ENCODE measurements at regions not wholly inside any gene's neighbourhood (a gene's known extent, or its start where the extent isn't known, plus 50 kb on each side); places are given as distances from the start of the nearest gene placed in this dataset.

DNA sequence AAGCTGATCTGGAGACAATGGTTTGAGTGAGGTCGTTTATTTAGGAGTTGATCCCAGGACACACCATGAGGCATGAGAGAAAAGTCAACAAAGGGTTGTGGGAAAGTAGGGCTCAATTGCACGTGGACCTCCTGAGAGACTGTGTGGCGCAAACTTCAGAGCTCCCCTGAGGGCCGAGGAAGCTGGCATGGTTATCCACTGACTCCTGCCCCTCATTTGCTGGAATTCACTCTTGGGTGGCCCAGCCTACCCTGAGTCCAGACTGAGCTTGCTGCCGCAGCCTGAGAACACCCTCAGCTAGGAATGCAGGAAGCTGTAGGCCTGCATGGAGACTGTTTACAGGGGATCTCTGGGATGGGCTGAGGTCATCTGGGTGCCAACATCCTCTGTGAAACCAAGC is 301.0 kb downstream of the RWDD3 start:
- no peaks in the 10 kb centered on the region for H3K27me3 ChIP-seq (ENCODE audit: control insufficient read depth, extremely low read depth, insufficient read depth, low read length)
- H2AFZ ChIP-seq (ENCODE audit: control insufficient read depth, low read length) = no peak overlapping the region
- H4K20me1 ChIP-seq (ENCODE audit: control insufficient read depth, extremely low read depth, insufficient read depth, low read length) = no peaks in the 10 kb centered on the region
- H3K9me3 ChIP-seq (ENCODE audit: control insufficient read depth, low read depth, low read length) = no peaks in the 10 kb centered on the region
- H3K4me3 ChIP-seq (ENCODE audit: control insufficient read depth in 2 of 3, extremely low read depth in 1 of 3, insufficient read depth in 2 of 3, low read depth in 1 of 3, low read length in 3 of 3) = no peak overlapping the region
- no peak for TF ChIP-seq EZH2 (IDR thresholded peaks at IDR 0.05; ENCODE audit: low read length)
- TF ChIP-seq, protein P1, sequence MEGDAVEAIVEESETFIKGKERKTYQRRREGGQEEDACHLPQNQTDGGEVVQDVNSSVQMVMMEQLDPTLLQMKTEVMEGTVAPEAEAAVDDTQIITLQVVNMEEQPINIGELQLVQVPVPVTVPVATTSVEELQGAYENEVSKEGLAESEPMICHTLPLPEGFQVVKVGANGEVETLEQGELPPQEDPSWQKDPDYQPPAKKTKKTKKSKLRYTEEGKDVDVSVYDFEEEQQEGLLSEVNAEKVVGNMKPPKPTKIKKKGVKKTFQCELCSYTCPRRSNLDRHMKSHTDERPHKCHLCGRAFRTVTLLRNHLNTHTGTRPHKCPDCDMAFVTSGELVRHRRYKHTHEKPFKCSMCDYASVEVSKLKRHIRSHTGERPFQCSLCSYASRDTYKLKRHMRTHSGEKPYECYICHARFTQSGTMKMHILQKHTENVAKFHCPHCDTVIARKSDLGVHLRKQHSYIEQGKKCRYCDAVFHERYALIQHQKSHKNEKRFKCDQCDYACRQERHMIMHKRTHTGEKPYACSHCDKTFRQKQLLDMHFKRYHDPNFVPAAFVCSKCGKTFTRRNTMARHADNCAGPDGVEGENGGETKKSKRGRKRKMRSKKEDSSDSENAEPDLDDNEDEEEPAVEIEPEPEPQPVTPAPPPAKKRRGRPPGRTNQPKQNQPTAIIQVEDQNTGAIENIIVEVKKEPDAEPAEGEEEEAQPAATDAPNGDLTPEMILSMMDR (optimal IDR thresholded peaks at IDR 0.05 in 1 of 3, IDR thresholded peaks at IDR 0.05 in 1 of 3, conservative IDR thresholded peaks at IDR 0.05 in 1 of 3; ENCODE audit: extremely low read depth in 1 of 3, insufficient read depth in 2 of 3, low read length in 3 of 3) = no peak
- no peaks in the 10 kb centered on the region for H3K4me1 ChIP-seq (ENCODE audit: control insufficient read depth, extremely low read depth, insufficient read depth, low read length)
- H3K9ac ChIP-seq (ENCODE audit: control insufficient read depth, extremely low read depth, insufficient read depth, low read length) = no peak overlapping the region
- no peaks in the 10 kb centered on the region for H3K36me3 ChIP-seq (ENCODE audit: control insufficient read depth in 2 of 2, extremely low read depth in 1 of 2, insufficient read depth in 2 of 2, low read length in 2 of 2)
- DNase-seq (ENCODE audit: low read depth, low spot score) = no peak
- no peaks in the 10 kb centered on the region for H3K9me1 ChIP-seq (ENCODE audit: control insufficient read depth, extremely low read depth, insufficient read depth, low read length)
- H3K4me2 ChIP-seq (ENCODE audit: control insufficient read depth, extremely low read depth, insufficient read depth, low read depth, low read length) = no peak overlapping the region
- H3K27ac ChIP-seq (ENCODE audit: control insufficient read depth, insufficient read depth, low read length) = no peak overlapping the region
- no peaks in the 10 kb centered on the region for H3K79me2 ChIP-seq (ENCODE audit: control insufficient read depth, insufficient read depth, low read length)
- FAIRE-seq = no peak
- dilution Hi-C loops (cut with MboI; ENCODE audit: extremely low pct_ligation_motif_present, low sequenced_read_pairs) = no loop called here

DNA sequence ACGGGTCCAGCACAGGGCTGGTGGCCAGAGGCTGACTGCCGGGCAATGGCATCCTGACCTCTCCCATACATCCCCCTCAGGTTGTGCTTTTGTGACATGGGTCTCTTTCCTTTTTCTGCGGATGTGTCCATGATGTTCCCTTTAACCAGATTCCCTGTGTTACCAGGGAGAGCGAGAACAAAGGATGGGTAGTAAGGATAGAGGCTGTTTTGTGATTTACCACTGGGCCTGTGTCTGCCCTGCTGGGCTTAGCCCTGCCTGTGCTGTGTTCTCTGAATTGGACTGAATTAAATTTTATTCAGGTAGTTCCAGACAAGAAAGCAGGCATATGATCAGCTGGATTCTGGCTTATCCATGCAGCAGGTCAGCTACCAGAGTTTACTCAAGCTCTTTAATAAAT is 301.6 kb downstream of the RWDD3 start:
- FAIRE-seq = no peak
- H2AFZ ChIP-seq (ENCODE audit: control insufficient read depth, low read length) = no peak overlapping the region

More for the DNA sequence above, 301.6 kb downstream of the RWDD3 start:
- Histone ChIP-seq H3K9me1 (ENCODE audit: control insufficient read depth, extremely low read depth, insufficient read depth, low read length) (no peaks in the 10 kb centered on the region), H3K27ac (ENCODE audit: control insufficient read depth, insufficient read depth, low read length) (no peak overlapping the region), H3K9me3 (ENCODE audit: control insufficient read depth, low read depth, low read length) (no peaks in the 10 kb centered on the region), H4K20me1 (ENCODE audit: control insufficient read depth, extremely low read depth, insufficient read depth, low read length) (no peaks in the 10 kb centered on the region), H3K4me3 (ENCODE audit: control insufficient read depth in 2 of 3, extremely low read depth in 1 of 3, insufficient read depth in 2 of 3, low read depth in 1 of 3, low read length in 3 of 3) (no peak overlapping the region), H3K79me2 (ENCODE audit: control insufficient read depth, insufficient read depth, low read length) (no peaks in the 10 kb centered on the region), H3K27me3 (ENCODE audit: control insufficient read depth, extremely low read depth, insufficient read depth, low read length) (no peaks in the 10 kb centered on the region), H3K9ac (ENCODE audit: control insufficient read depth, extremely low read depth, insufficient read depth, low read length) (no peak overlapping the region), H3K4me2 (ENCODE audit: control insufficient read depth, extremely low read depth, insufficient read depth, low read depth, low read length) (no peak overlapping the region), H3K4me1 (ENCODE audit: control insufficient read depth, extremely low read depth, insufficient read depth, low read length) (no peaks in the 10 kb centered on the region), H3K36me3 (ENCODE audit: control insufficient read depth in 2 of 2, extremely low read depth in 1 of 2, insufficient read depth in 2 of 2, low read length in 2 of 2) (no peaks in the 10 kb centered on the region)
- TF ChIP-seq, protein P1 (optimal IDR thresholded peaks at IDR 0.05 in 1 of 3, IDR thresholded peaks at IDR 0.05 in 1 of 3, conservative IDR thresholded peaks at IDR 0.05 in 1 of 3; ENCODE audit: extremely low read depth in 1 of 3, insufficient read depth in 2 of 3, low read length in 3 of 3) = no peak
- TF ChIP-seq EZH2 (IDR thresholded peaks at IDR 0.05; ENCODE audit: low read length) = no peak
- dilution Hi-C loops (cut with MboI; ENCODE audit: extremely low pct_ligation_motif_present, low sequenced_read_pairs) = no loop called here
- DNase-seq (ENCODE audit: low read depth, low spot score) = no peak

Measured in keratinocyte (primary cell).